HUES48 (cell line): ENCODE measurements at regions not wholly inside any gene's neighbourhood (a gene's known extent, or its start where the extent isn't known, plus 50 kb on each side); places are given as distances from the start of the nearest gene placed in this dataset.

Experiments
- H3K27ac ChIP-seq: one replicate; pipeline ENCODE4 v1.7.0; 2013; ENCODE audit warnings: low read depth, low read length, inconsistent platforms
- H3K27me3 ChIP-seq: 2 replicates; pipeline ENCODE4 v1.6.1; 2013; ENCODE audit warnings: mild to moderate bottlenecking, low read length; ENCODE audit not compliant: control insufficient read depth, insufficient read depth
- H3K36me3 ChIP-seq: 2 replicates; pipeline ENCODE4 v1.6.1; 2013; ENCODE audit warnings: low read length; ENCODE audit not compliant: control insufficient read depth, insufficient read depth
- H3K4me1 ChIP-seq: 2 replicates; pipeline ENCODE4 v1.6.1; 2013; ENCODE audit warnings: mild to moderate bottlenecking, low read length; ENCODE audit not compliant: control insufficient read depth, insufficient read depth
- H3K4me3 ChIP-seq: 2 replicates; pipeline ENCODE4 v1.5.1; 2013; ENCODE audit warnings: mild to moderate bottlenecking, low read depth, low read length
- H3K9ac ChIP-seq: 2 replicates; pipeline ENCODE4 v1.6.1; 2013; ENCODE audit warnings: mild to moderate bottlenecking, low read depth, low read length, moderate library complexity
- H3K9me3 ChIP-seq: 2 replicates; pipeline ENCODE4 v1.6.1; 2013; ENCODE audit warnings: low read length; ENCODE audit not compliant: control insufficient read depth, insufficient read depth

DNA sequence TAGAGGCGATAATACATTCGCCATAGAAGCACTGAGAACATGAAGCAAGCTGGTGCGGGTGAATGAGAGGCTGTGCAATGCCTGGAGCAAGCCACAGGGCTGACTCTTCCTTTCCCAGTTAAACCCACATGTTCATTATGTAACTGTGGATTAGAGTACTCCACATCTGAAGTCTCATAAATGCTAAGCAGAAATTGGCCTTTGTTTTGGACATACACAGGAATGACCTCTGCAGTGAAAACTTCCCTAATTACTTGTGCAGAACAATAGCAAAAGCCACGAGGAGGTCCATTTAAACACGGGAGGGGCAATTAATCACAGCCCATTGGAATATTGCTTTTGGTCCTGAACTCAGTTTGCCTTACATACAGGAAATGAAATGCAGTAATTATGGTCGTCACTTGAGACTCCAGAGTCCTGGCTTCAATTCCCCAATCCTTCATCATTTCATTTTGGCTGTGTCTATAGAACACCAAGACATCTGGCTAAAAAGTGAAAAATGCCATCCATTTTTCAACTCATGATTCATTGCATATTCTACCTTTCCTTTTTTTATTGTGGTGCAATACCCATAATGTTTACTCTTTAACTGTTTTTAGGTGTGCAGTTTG is 78.7 kb upstream of the CXCL12 start:
- Histone ChIP-seq H3K36me3 (no peaks in the 10 kb centered on the region), H3K4me1 (no peaks in the 10 kb centered on the region), H3K27ac (no peak overlapping the region), H3K9ac (no peak overlapping the region), H3K27me3 (no peaks in the 10 kb centered on the region), H3K4me3 (no peak overlapping the region), H3K9me3 (no peaks in the 10 kb centered on the region)

DNA sequence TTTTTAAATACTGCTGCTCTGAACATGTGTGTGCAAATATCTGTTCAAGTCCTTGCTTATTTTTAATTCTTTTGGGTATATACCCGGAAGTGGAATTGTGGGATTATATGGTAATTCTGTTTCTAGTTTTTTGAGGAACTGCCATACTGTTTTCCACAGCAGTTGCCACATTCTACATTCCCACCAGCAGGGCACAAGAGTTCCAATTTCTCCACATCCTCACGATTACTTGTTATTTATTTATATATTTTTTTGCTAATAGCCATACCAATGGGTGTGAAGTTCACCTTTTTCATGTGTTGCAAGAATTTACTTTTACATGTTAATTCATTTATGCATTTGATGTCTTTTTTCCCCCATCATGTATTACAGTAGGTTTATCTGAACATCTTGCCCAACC is 79.6 kb upstream of the CXCL12 start:
- Histone ChIP-seq H3K27me3 (no peaks in the 10 kb centered on the region), H3K4me3 (no peak overlapping the region), H3K9me3 (no peaks in the 10 kb centered on the region), H3K27ac (no peak overlapping the region), H3K9ac (no peak overlapping the region), H3K4me1 (no peaks in the 10 kb centered on the region), H3K36me3 (no peaks in the 10 kb centered on the region)

DNA sequence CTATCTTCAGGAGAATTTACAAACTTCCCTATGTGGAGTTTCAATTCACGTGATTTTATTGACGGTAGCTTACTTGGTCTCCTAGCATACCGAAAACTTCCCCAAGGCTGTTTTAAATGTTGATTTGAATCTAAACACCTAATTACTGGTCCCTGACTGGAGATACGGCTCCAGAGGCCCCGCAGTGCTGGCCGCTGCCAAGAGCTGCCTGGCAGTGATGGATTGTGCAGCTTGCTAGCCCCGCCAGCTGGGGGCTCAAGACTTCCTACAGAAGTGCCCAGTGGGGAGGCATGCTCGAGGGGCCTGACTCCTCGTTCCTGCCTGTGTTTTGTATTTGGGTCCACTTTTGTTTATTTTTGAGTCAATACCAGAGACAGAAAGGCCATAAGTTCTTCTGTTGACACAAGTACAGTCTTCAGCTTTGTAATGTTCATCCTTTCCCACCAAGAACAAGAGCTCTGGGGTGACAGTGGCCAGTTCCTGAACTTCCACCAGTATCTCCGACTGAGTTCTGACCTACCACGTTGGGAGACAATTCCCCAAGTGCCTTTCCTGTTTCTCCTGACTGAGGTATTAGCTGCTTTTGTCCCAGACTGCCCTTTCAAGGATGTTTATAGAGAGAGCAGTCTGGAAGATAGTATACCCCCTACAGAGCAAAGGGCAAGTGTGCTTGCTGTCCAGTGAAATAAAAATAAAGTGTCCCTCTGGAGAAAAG is 80.7 kb upstream of the CXCL12 start:
- H3K4me3 ChIP-seq: no peak overlapping the region
- H3K4me1 ChIP-seq: no peaks in the 10 kb centered on the region
- no peaks in the 10 kb centered on the region for H3K9me3 ChIP-seq
- H3K9ac ChIP-seq: no peak overlapping the region
- H3K36me3 ChIP-seq: no peaks in the 10 kb centered on the region
- H3K27me3 ChIP-seq: no peaks in the 10 kb centered on the region
- H3K27ac ChIP-seq: no peak overlapping the region

DNA sequence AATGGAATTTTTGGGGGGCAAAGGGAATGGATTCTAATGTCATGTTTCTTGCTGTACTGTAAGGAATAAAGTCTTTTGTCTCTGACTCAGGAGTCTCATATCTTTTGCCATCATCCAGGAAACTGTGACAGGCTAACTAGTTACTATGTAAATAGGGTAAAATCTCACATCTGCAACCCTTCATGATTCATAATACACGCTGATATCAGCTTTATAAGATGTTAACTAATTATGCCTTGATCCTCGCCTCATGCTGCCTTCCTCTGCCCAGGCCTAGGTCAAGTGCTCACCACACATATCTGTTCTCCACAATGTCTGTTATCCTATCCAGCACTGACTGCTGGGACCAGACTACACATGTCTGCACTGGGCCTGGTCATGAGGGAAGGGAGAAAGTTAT is 81.3 kb upstream of the CXCL12 start:
- Histone ChIP-seq H3K36me3 (no peaks in the 10 kb centered on the region), H3K4me1 (no peaks in the 10 kb centered on the region), H3K9me3 (no peaks in the 10 kb centered on the region), H3K27me3 (no peaks in the 10 kb centered on the region), H3K9ac (no peak overlapping the region), H3K27ac (no peak overlapping the region), H3K4me3 (no peak overlapping the region)

GRCh38 chr10:44467090-44467489 is 82.2 kb upstream of the CXCL12 start:
- Histone ChIP-seq H3K9ac (no peak overlapping the region), H3K27ac (no peak overlapping the region), H3K36me3 (no peaks in the 10 kb centered on the region), H3K4me3 (no peak overlapping the region), H3K9me3 (no peaks in the 10 kb centered on the region), H3K4me1 (no peaks in the 10 kb centered on the region), H3K27me3 (no peaks in the 10 kb centered on the region)

DNA sequence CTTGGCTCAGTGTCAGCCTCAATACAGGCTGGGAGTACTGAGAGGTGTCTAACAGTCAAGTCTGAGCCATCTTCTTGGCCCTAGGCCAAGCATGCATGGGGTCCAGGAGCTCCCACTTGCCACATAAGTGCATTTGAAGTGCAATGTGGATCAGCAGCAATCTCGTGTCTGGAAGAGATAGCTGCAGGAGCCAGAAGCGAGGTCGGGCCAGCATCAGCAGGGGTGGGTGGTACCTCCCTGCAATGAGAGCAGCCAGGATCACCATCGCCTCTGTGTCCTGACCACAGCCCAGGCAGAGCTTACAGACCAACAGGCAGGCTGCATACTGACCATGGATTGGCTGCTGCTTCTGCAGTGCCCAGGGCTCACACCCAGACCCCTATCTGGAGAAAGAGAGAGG is 83.0 kb upstream of the CXCL12 start:
- Histone ChIP-seq H3K4me3 (no peak overlapping the region), H3K9me3 (no peaks in the 10 kb centered on the region), H3K36me3 (no peaks in the 10 kb centered on the region), H3K27me3 (no peaks in the 10 kb centered on the region), H3K27ac (no peak overlapping the region), H3K4me1 (no peaks in the 10 kb centered on the region), H3K9ac (no peak overlapping the region)

DNA sequence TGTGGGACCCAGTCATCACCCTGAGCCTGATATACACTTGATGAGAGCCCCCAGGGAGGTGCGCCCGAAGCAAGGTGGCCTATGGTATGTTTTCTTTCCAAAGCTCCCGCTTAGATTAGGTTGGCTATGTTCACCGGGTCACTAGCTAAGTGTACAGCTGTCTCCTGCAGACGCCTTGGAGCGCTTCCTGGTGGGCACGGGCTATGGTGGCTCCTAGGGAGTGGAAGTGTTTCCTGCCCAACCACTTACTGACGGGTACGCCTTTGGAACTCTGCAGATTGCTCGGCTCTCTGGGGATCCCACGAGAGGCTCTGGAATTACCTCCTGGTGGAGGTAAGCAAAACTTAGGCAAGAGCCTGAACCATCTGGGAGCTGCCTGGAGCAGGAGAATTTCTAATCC is 83.6 kb upstream of the CXCL12 start:
- no peaks in the 10 kb centered on the region for H3K9me3 ChIP-seq
- H3K27me3 ChIP-seq: no peaks in the 10 kb centered on the region
- no peak overlapping the region for H3K4me3 ChIP-seq
- no peak overlapping the region for H3K27ac ChIP-seq
- no peaks in the 10 kb centered on the region for H3K4me1 ChIP-seq
- H3K9ac ChIP-seq: no peak overlapping the region
- H3K36me3 ChIP-seq: no peaks in the 10 kb centered on the region

DNA sequence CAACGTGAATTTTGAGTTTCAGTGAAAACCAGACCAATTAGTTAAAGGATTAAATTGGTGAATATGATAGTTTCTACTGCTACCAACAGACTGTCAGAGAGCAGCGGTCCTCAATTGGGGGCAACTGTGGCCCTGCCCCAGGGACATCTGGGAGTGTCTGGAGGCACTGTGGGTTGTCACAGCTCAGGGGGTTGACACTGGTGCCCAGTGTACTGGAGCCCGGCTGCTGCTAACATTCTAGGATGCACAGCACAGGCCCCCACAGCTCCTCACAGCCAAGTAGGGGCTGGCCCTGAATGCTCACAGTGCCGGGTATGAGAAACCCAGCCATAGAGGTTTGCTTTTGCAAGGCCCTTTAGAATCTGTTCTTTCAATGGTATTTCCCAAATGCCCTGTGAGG is 84.1 kb upstream of the CXCL12 start:
- no peak overlapping the region for H3K4me3 ChIP-seq
- no peaks in the 10 kb centered on the region for H3K9me3 ChIP-seq
- no peak overlapping the region for H3K27ac ChIP-seq
- H3K4me1 ChIP-seq: no peaks in the 10 kb centered on the region
- H3K36me3 ChIP-seq: no peaks in the 10 kb centered on the region
- no peak overlapping the region for H3K9ac ChIP-seq
- no peaks in the 10 kb centered on the region for H3K27me3 ChIP-seq

GRCh38 chr10:44470784-44471183 is 85.9 kb upstream of the CXCL12 start:
- Histone ChIP-seq H3K4me1 (no peaks in the 10 kb centered on the region), H3K9me3 (no peaks in the 10 kb centered on the region), H3K36me3 (no peaks in the 10 kb centered on the region), H3K27ac (no peak overlapping the region), H3K27me3 (no peaks in the 10 kb centered on the region), H3K4me3 (no peak overlapping the region), H3K9ac (no peak overlapping the region)

- no peak overlapping the region for H3K27ac ChIP-seq
- H3K9me3 ChIP-seq: no peaks in the 10 kb centered on the region
- no peaks in the 10 kb centered on the region for H3K27me3 ChIP-seq
- no peaks in the 10 kb centered on the region for H3K4me1 ChIP-seq
- no peak overlapping the region for H3K4me3 ChIP-seq
- no peak overlapping the region for H3K9ac ChIP-seq
- no peaks in the 10 kb centered on the region for H3K36me3 ChIP-seq
Measured at GRCh38 chr10:44471410-44471809, 86.5 kb upstream of the CXCL12 start.

- Histone ChIP-seq H3K4me3 (no peak overlapping the region), H3K27me3 (no peaks in the 10 kb centered on the region), H3K27ac (no peak overlapping the region), H3K36me3 (no peaks in the 10 kb centered on the region), H3K9ac (no peak overlapping the region), H3K9me3 (no peaks in the 10 kb centered on the region), H3K4me1 (no peaks in the 10 kb centered on the region)
Measured at GRCh38 chr10:44473146-44473545, 88.2 kb upstream of the CXCL12 start.
